Stimulated activated CD8-positive, alpha-beta memory T cell treated with anti-CD3 and anti-CD28 coated beads, Interleukin-12 subunit alpha, Interleukin-12 subunit beta, amount 100 ng/mL, for 4 hours (primary cell): ENCODE measurements at regions not wholly inside any gene's neighbourhood (a gene's known extent, or its start where the extent isn't known, plus 50 kb on each side); places are given as distances from the start of the nearest gene placed in this dataset.

Source experiments
- DNase-seq: peaks from one replicate; pipeline ENCODE4 v3.0.0-alpha.2; 2020; ENCODE audit warnings: low read depth

- no peak for DNase-seq
These were observed 91.2 kb upstream of the SPATA31C2 start for GRCh38 chr9:88229434-88229833.

- no peak for DNase-seq
These were observed 86.7 kb upstream of the SPATA31C2 start for GRCh38 chr9:88224938-88225337.

GRCh38 chr9:88221105-88221504 lies 82.8 kb upstream of the SPATA31C2 start:
- no peak for DNase-seq

- no peak for DNase-seq
These were observed 82.4 kb upstream of the SPATA31C2 start for GRCh38 chr9:88220652-88221051.

- DNase-seq = no peak
These were observed 81.3 kb upstream of the SPATA31C2 start for GRCh38 chr9:88219601-88220000.

GRCh38 chr9:88218726-88219125 lies 80.5 kb upstream of the SPATA31C2 start:
- no peak for DNase-seq

GRCh38 chr9:88216126-88216995 lies 78.1 kb upstream of the SPATA31C2 start:
- DNase-seq = no peak

- no peak for DNase-seq
These were observed 77.2 kb upstream of the SPATA31C2 start for GRCh38 chr9:88215196-88216125.

- DNase-seq = no peak
These were observed 64.0 kb upstream of the SPATA31C2 start for GRCh38 chr9:88202321-88202720.

GRCh38 chr9:88198341-88198807 lies 60.1 kb upstream of the SPATA31C2 start:
- no peak for DNase-seq

GRCh38 chr9:88197781-88198340 lies 59.6 kb upstream of the SPATA31C2 start:
- no peak for DNase-seq

GRCh38 chr9:88197016-88197415 lies 58.7 kb upstream of the SPATA31C2 start:
- no peak for DNase-seq

- no peak for DNase-seq
These were observed 58.0 kb upstream of the SPATA31C2 start for GRCh38 chr9:88196142-88196790.

- no peak for DNase-seq
These were observed 55.5 kb upstream of the SPATA31C2 start for GRCh38 chr9:88193766-88194165.

- DNase-seq = no peak
These were observed 53.2 kb upstream of the SPATA31C2 start for GRCh38 chr9:88191456-88191855.

GRCh38 chr9:88189371-88189770 lies 51.1 kb upstream of the SPATA31C2 start:
- no peak for DNase-seq
